Amygdala (tissue), 56 donors: ENCODE measurements at regions not wholly inside any gene's neighbourhood (a gene's known extent, or its start where the extent isn't known, plus 50 kb on each side); places are given as distances from the start of the nearest gene placed in this dataset.

ENCODE experiments used
- DNase-seq, 56 donors: peaks; one replicate each; lab custom pipeline; 2025; lab: John Stamatoyannopoulos, UW

DNA sequence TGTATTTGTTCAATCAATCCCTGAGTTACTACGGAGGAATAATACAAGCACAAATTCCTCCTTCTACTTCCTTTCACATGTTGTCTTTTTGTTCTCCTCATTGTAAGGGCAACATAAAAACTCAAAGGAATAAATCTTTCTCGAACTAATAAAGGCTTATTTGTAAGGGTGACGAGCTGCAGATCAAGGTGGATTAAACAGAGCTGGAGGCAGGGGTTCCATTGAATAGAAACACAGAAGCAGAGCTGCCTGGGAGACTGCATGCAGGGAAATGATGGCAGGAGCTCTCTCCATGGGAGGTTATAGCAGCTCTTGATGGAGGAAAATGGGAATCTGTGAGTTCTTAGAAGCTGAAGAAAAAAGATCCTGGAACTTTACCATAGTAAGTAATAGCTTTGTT is 160.2 kb downstream of the CYYR1 start:
- no peak for DNase-seq

DNA sequence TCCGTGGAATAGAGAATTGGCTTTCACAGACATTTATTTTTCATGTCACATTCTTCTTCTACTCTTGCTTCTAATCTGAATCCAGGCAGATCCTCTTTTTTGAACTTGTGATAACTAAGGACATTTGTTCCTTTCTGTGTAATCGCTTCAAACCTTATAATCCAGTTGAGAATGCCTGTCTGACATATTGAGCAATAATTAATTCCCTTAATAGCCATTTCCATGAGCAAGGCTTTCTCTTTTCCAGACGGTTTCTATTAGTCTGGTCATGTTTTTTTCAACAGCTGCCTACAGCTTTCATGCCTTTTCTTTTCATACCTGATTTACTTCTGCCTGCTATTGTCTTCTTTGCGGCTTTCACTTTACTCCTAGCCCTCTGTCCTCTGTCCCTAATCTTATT is 163.4 kb downstream of the CYYR1 start:
- DNase-seq: no peak

DNA sequence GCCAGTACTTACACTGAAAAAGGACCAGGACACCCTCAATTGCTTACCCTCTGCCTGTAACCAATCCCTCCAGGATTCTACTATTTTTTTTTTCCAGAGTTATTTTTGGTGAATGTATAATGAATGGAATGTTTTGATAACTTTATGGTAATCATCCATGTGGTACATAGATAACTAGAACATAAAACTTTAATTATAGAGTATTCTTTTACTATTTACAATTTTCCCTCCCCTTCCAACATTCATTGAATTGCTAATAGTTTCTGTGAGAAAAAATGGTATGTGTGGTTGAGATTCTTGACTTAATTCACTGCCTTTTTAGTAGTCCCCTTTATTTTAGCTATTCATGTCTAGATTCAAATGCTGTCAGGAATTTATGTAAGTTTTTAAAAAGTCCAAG is 164.6 kb downstream of the CYYR1 start:
- no peak for DNase-seq

DNA sequence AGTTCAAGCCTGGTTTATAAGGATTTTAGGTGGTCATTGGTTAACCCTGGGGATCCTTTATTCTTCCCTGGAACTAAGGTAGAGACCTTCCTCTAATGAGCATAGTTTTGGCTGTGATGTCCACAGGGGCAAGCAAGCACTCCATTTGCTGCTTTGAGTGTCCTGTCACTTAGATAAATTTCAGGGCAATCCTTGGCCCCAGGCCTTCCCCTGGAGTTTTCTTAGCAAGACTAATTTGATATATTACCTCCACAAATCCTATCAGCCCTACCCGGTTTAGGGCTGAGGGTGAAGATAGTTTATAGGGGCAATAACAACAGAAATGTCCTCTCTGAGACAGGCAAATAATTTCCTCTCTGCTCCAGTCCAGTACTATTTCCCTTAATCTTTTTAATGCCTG is 166.6 kb downstream of the CYYR1 start:
- DNase-seq: no peak

DNA sequence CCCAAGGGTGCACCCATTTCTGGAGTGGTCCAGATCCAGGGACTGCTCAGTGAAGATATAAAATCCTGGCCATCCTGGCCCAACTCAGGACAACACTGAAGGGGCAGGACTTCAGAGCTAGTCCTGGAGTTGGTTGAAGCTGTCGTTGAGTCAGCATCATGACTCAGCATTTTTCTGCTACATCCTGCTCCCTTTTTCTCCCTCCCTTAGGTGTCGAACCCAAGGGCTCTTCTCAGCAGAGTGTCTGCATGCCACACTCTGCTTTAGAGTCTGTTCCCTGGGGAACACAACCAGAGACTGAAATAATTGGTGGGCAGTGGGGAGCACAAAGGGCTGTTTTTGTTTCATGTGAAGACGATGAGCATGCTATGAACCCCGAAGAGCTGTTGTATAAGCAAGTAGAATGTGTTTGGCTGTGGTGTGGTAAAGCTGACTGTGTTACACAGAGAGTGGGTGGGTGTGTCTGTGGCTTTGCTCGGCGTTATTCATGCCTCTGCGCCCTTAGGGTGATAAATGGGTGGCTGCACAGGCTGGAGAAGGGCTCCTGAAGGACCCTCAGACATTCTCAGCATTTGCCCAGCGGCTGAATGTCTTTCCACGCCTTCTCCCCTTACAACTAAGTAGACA is 167.2 kb downstream of the CYYR1 start:
- DNase-seq: peak in 1 of 56 donors; percentile 6

DNA sequence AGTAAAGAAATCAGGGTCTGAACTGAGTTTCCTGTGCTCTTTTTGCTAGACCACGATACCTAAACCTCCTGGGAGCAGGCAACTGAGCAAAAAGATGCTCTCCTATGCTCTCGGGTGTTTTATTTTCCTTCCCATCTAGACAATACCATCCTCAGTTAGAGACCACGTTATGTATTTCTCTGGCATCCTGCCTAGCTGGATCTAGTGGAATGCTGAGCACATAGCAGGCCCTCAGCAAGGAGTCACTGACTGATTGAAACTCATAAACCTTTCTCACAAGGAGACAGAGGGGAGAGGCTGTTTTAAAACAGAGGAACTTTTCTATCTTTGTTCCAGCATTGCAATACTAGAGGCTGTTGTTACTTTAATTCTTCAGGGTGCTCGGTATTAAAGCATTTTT is 168.0 kb downstream of the CYYR1 start:
- peak in 1 of 56 donors; percentile 1 for DNase-seq

DNA sequence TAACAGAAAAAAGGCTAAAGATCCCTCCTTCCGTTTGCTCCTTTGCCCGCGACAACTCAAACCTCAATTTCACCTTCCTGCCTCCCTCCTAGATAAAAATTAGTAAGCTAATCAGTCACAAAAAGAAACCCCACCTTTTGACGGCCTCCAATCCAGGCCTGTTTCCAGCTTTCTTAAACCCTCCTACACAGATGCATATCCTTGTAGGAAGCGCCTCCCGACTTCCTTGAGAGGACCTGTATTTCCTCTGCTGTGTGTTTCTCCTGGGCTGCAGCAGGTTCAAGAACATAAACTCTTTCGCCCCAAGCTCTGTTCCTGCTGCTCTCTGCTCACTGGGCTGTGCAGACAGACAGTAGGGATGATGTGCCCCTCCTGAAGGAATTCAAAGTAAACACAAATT is 168.8 kb downstream of the CYYR1 start:
- DNase-seq: no peak

DNA sequence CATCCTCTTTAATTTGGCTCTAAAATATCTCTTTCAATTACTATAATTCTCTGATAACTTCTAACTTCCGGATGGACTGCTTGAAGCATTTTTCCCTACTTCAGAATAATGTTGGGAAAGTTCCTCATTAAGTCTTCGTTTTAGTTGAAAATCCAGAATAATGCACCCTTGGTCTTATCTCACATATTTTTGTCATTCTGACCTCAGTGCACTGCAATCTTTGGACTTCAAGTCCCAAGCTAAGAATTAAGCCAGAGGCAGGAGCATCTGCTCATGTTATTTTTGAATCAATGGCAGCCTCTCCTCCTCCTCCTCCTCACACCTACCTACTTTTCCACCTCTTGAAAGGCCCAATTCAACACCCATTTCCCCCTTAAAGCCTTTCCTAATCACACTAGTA is 169.8 kb downstream of the CYYR1 start:
- DNase-seq: no peak

DNA sequence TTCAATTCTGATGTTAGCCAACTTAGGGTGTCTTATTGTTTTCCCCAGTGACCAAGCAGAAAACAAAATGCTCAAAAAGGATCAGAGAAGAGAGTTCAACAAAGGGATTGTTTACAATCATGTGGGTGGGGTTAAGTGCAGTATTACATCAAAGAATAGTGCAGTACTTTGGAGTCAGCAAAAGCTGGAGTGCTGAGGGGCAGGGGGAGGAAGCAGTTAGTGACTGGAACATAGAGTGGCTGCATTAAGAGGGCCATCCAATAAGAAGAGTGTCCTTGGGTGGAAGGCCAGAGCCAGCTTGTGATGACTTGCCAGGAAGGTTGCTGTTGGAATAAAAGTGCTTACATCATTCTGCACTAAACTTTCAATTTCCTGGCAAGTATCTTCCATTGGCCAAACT is 175.5 kb downstream of the CYYR1 start:
- DNase-seq: no peak

DNA sequence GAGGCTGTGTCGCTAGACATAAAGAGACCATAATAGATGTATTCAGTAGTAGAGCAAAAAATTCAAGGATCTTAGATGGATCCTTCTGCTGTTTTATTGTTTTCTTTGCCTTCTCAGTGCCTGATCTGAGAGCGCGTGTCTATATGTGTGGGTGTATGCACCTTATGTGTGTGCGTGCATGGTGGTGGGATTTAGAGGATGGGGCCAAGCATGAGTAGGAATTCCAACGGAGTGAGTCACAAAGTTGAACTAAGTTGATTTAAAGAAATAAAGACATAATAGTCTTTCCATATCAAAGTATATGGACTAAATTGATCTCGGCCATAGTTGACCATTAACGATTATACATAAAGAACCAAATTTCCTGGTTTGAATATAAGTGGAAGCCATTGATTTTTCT is 178.7 kb downstream of the CYYR1 start:
- no peak for DNase-seq

DNA sequence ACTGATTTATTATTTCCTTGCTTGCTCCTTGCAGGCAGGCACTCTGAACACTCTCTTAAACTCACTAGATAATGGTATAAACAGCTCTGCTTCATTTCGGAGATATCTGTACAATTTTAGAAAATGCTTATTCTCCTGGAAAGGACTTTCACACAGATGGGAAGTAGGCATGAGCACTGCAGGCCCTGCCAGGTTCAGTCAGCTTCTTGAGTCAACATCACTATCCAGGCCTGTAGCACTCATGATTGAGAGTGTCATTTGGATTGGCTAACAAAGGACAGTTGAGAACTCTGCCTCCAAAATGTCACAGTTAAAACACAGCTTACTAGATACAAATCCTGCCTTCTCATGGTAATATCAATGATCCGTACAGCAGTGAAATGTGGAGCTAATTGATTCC is 181.9 kb downstream of the CYYR1 start:
- no peak for DNase-seq

DNA sequence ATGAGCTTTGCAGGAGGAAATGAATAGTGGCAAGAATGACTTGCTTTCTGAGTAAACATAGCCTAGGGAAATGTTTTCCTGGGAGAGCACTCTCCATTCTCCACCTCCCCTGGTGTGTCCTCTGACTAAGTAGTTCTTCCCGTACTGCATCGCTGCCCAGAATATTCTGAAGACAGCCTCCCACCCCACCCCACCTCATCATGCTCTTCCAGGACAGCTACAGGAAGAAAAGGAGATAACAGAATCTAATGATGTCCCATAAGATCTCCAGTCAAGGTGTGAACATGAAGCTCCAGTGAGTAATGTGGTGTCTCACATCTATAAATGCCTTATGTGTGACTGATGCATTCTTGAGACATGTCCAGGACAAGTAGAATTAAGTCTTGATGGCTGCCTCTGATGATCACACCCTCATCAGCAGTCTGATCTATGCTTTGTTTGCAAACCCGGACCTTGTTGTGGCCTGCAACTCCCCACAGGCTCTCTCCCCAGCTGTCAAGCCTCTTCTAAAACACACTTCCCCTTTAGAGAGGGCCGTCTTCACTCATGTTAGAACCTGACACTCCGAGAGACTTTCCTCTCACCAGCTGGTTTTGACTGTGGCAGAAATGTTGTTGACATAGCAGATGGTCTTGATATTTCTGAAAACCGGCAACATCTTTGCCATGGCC is 183.0 kb downstream of the CYYR1 start:
- peak in 6 of 56 donors; percentile 2 to 30 (median 10) for DNase-seq

DNA sequence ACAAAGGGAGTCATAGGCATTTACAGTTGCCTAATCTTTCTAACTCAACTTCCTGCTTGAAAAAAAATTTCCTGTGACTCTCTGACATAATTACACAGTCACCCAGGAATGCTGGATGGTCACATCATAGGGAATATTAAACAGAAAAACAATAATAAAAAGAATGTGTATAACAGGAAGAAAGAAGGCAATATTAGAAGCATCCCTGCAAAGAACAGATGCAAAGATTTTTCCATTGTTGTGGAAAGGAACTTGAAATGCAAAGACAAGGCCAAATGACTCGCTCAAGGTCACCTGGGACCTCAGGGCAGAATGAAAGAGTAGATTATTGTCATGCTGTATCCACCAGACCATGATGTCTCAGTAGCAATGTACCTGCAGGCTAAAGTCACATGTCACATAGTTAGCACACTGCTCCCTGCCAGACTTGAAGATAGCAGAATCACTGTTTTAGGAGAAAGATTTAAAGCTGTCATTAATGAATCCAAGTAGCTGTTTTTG is 184.3 kb downstream of the CYYR1 start:
- no peak for DNase-seq

DNA sequence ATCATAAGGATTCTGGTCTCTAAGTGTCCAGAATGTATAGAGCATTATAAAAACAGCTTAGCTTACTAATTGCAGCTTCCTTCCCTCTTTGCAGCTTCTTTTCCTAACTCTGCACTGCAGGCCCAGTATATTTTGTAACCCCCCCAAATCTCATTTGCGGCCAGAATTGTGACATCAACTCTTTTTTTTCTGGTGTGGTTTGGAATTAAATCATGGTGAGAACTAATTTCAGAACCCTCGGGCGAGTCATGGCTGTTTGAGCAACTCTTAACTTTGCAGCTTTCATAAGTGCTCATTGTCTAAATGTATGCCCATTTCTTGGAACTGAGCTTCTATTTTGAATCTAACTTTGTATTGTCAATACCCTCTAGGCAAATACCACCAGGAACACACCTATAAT is 187.4 kb downstream of the CYYR1 start:
- DNase-seq: no peak

DNA sequence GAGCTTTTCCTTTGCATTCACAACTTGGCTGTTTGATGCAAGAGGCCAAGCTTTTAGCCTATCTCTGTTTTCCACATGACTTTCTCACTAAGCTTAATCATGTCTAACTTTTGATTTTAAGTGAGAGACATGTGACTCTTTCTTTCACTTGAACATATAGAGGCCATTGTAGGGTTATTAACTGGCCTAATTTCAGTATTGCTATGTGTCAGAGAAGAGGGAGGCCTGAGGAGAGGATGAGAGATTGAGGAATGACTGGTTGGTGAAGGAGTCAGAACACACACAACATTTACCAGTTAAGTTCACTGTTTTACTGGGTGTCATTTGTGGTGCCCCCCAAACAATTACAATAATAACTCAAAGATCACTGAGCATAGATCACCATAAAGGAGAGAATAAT is 193.5 kb downstream of the CYYR1 start:
- no peak for DNase-seq

DNA sequence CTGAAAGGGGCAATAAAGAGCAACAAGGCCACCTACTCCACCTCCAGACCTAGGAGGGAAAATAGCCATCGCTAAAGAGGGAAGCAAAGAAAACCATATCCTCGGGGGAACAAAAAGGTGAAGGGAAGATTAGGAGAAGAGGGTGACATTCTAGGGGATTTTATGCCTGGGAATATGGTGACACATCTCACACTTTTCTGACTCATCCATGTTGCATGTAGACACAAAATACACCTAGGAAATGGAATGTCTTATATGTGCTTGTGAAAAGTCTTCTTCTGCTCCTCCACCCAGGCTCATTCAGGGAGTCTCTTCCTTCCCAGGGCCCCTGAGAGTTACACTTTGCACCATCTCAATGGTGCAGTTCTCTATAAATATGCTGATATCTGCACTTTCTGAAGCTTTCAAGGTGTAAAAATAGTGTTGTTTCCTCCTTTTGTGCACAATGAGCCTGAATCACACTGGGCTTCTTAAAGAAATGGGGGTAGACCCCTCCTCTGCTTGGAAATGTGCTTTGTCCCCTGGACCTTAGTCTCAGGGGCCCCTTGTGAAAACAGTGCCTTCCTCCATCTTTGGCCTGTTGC is 195.9 kb downstream of the CYYR1 start:
- no peak for DNase-seq

DNA sequence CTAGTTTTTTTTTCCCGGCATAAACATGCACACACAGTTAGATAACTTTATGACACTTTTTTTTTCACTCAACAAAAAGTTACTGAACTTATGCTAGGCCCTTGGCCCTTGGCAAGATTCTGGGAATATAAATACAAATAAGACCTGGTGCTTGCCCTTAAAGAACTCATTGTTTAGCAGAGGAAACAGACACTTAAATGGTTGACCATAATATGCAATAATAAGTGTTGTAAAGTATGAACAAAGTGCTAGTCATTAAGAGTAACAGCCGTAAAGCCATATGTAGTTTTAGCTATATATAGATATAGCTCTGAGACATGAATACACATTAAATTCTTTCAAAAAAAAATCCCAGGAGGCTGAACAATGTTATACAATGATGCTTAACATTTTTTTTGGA is 198.3 kb downstream of the CYYR1 start:
- no peak for DNase-seq

DNA sequence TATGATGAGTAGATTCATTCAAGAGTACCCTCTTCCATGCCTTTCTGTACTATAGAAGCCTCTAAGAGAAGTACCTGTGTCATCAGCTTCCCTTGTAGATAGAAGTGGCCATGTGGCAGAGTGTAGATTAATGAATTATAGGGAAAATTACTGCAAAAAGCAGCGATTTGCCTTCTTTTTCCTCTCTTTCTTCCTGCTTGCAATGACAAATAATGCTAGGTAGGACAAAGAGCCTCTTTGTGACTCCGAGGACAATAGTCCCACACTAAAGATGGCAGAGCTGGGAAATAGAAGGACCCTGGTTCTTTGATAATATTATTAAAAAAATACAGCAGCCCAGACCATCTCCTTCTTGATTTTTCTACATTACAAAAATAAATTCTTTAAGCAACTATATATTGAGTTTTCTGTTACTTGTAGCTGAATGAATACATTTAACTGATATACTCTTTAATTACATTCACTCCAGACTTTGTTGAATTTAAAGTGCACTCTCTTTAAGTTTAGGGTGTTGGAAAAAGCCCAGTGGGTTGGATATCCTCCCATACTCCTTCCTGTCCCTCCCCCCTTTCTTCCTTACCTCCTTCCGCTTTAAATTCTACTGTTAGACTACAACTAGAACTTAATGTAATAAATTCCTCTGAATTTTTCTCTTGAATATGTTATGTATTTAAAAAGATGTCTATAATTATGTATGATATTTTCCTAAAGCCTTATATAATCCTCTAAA is 198.2 kb upstream of the APP start:
- no peak for DNase-seq

DNA sequence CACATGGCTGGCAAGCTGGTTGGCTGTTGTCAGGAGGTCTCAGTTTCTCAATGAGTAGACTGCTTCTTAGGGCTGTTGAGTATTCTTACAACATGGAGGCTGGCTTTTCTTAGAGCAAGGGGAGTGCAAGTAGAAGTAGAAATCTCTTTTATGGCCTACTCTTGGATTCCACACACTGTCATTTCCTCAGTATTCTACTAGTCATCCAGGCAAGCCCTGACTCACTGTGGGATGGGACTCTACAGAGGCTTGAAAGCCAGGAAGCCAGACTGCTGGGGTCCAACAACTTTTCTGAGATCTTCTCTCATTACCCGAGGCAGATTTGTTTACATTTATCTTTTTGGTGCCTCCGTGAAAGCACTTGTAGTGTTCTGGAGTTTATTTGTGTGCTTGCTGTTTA is 196.2 kb upstream of the APP start:
- no peak for DNase-seq

DNA sequence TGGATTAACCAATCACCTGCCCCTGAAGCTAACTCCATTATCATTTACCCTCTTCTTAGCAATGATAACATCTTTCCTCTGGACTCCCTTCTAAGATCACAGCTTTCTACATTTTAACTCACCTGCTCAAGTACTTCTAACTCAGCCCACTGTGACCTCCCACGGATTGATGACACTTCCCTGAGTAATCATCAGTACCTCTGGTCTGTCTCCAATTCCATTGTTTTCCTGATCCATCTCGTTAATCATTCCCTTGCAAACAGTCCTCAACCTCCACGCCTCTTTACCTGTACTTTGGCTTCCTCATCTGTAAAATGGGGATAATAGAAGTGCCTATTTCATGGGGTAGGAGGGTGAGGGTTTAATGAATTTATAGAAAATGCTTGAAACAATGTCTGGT is 195.3 kb upstream of the APP start:
- no peak for DNase-seq

DNA sequence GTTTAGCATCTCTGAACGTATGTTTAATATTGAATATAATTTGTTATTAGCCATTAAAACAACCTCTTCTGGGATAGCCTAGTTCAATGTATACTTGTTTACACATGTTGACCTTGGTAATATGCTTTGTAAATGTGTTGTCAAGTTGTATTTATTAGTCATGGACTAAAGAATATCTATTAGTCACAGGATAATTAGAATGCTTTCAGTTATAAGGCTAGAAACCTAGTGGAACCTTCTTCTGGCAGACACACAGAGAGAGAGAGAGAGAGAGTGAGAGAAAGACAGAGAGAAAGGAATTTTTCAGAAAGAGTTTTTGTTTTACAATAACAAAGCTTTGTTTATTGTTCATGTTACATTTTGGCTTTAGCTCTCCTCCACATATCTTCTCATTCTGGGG is 181.1 kb upstream of the APP start:
- DNase-seq: no peak

DNA sequence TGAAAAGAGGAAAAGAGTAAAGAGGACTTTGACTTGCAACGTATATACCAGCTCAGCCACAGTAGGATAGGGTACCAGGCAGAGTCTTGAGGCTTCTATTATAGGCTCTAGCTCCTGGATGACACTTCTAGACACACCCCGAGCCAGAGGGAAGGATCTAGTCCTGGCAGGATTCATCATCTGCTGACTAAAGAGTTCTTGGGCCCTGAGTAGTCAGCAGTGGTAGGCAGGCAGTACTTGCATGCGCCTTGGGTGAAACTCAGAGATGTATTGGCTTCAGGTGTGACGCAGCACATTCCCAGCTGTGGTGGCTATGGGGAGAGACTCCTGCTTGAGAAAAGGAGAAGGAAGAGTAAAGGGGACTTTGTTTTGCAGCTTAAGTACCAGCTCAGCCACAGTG is 162.3 kb upstream of the APP start:
- no peak for DNase-seq
